NCI-H146 treated with DMSO at 0.1 percent for 48 hours (cell line): ENCODE measurements at regions not wholly inside any gene's neighbourhood (a gene's known extent, or its start where the extent isn't known, plus 50 kb on each side); places are given as distances from the start of the nearest gene placed in this dataset.

Experiments used
- DNase-seq: peaks from one replicate; lab custom pipeline; 2025; ENCODE audit not compliant: unreplicated experiment; lab: John Stamatoyannopoulos, UW

DNA sequence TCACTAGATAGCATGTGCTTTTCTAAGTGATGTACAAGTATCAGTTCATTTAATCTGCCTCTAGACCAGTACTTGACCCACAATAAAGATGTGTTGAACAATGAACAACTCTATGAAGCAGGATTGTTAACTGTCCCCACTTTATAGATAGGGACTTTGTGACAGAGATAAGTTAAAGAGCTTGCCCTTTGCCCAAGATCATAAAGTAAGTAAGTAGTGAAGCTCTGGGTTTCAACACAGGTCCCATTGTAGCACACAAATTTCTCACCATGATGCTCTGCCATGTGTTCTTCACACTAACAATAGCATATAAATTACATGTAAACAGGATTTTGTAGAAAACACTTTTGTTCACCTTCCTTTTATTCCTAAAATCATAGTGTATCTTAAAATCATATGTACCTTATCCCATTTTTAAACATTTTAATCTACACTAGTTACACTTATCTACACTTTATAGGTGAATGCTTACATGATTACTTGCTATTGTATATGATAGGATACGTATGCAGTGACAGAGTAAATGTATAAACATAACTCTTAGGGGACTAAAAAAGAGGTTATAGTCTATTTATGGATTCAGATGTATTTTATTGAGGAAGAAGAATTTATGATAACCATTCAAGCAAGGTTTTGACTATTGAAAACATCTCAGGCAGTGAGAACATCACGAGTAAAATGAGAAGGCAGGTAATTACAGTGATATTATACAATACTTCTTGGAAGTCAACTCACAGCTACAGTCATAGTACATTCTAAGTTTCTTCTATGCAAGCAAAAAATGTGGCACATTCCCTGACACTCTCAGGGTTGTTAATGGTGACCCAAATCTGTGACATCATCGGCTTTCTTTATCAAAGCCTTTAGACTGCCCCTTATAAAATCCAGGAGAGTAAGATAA is 2275.1 kb downstream of the PCDH7 start:
- no peak for DNase-seq

- no peak for DNase-seq
Measured at GRCh38 chr4:33013282-33013681, 2293.1 kb downstream of the PCDH7 start.

DNA sequence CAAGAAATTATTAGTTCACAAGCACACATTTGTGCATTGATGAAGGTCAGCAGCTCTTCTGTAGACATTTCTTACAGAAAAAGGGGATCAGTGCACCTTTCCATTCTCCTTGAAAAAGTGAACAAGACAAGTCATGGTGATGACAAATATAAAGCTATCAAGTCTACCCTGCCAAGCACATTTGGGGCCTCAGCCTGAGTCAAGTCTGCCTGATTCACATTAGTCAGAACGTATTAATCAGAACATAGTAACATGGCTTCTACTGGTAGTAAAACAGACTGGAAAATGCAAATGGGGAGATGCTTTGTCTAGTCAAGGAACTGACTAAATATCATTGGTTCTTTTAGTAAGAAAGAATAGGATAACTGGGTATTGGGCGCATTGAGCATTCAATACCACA is 2305.1 kb downstream of the PCDH7 start:
- no peak for DNase-seq

- no peak for DNase-seq
Measured at GRCh38 chr4:33029976-33030375, 2309.8 kb downstream of the PCDH7 start.

- no peak for DNase-seq
Measured at GRCh38 chr4:33031328-33031727, 2311.2 kb downstream of the PCDH7 start.

GRCh38 chr4:33037464-33037863 is 2317.3 kb downstream of the PCDH7 start:
- no peak for DNase-seq

- no peak for DNase-seq
Measured at GRCh38 chr4:33045334-33045733, 2325.2 kb downstream of the PCDH7 start.

- no peak for DNase-seq
Measured at GRCh38 chr4:33052241-33052640, 2332.1 kb downstream of the PCDH7 start.

- no peak for DNase-seq
Measured at GRCh38 chr4:33054161-33054560, 2334.0 kb downstream of the PCDH7 start.

- no peak for DNase-seq
Measured at GRCh38 chr4:33054656-33055196, 2334.6 kb downstream of the PCDH7 start.

- DNase-seq, result no peak
Measured at GRCh38 chr4:33057736-33058135, 2337.6 kb downstream of the PCDH7 start.

DNA sequence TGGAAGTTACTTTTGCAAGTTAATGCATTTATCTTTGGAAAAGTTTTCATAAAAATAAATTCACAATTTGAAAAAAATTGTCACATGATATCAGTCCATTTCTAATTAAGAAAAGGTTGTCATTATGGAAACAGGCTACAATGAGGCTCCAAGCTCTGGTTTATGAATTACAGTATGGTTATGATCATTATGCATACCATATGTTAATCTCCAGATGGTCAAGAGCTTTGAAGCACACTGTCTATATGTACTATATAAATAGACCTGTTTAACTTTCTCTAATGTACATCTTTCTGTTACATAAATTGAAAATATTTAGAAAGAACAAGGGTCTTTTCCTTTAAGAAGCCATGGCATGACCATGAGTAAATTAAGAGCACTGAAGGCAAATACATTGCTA is 2338.8 kb downstream of the PCDH7 start:
- DNase-seq, result no peak

GRCh38 chr4:33060674-33061542 is 2340.7 kb downstream of the PCDH7 start:
- peak; percentile 40 for DNase-seq

DNA sequence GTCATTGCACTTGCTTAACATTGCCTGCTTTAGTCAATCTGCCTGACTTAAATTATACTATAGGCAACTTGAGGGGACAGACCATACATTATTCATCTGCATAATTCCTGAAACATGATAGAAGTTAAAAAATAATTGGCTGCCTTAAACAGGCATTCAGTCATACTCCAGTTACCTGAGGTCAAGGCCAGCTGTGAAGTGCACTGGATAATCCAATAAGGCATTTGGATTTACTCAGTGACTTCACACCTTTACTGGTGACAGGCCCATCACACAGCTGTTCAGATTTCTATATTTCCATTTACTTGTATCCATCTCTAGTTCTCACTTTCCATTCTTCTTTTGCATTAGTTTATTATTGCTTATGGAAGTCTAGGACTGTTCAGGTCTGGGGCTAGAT is 2341.6 kb downstream of the PCDH7 start:
- DNase-seq, result no peak

GRCh38 chr4:33062155-33062806 is 2342.1 kb downstream of the PCDH7 start:
- DNase-seq, result no peak

GRCh38 chr4:33063241-33063640 is 2343.1 kb downstream of the PCDH7 start:
- DNase-seq, result no peak

DNA sequence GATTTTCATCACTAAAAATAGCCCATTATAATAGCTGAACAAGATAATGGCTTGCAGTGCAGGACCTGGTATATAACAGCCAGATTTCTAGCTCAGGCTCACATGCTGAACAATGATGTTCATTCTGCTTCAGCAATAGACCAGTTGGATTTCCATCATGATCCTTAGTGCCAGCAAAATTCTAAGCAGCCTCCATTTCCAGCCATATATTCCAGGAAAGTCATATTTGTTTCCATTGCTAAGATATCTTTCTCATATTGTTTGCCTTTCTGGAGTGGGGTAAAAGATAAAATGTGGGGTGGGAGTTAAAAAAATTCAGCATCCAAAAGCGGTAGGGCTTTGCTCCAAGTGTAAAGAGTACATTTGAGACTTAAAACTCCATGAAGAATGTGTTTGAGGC is 2344.1 kb downstream of the PCDH7 start:
- DNase-seq, result no peak

- DNase-seq, result no peak
Measured at GRCh38 chr4:33065749-33066148, 2345.6 kb downstream of the PCDH7 start.

GRCh38 chr4:33067221-33067620 is 2347.1 kb downstream of the PCDH7 start:
- no peak for DNase-seq

GRCh38 chr4:33068539-33068938 is 2348.4 kb downstream of the PCDH7 start:
- no peak for DNase-seq

GRCh38 chr4:33071535-33071934 is 2351.4 kb downstream of the PCDH7 start:
- no peak for DNase-seq
